HUES64 (cell line): ENCODE measurements at regions not wholly inside any gene's neighbourhood (a gene's known extent, or its start where the extent isn't known, plus 50 kb on each side); places are given as distances from the start of the nearest gene placed in this dataset.

Experiments used
- H3K27ac ChIP-seq: 2 replicates; pipeline ENCODE4 v1.7.0; 2013; ENCODE audit warnings: low read depth, low read length, inconsistent platforms
- H3K27me3 ChIP-seq: 2 replicates; pipeline ENCODE4 v1.6.1; 2013; ENCODE audit warnings: mild to moderate bottlenecking, low read length; ENCODE audit not compliant: insufficient read depth
- H3K36me3 ChIP-seq: 2 replicates; pipeline ENCODE4 v1.6.1; 2013; ENCODE audit warnings: mild to moderate bottlenecking, low read length; ENCODE audit not compliant: insufficient read depth
- H3K4me1 ChIP-seq: 2 replicates; pipeline ENCODE4 v1.6.1; 2013; ENCODE audit warnings: mild to moderate bottlenecking, low read length, moderate library complexity; ENCODE audit not compliant: insufficient read depth
- H3K4me3 ChIP-seq: 2 replicates; pipeline ENCODE4 v1.5.1; 2013; ENCODE audit warnings: mild to moderate bottlenecking, low read length, moderate library complexity
- H3K9ac ChIP-seq: 2 replicates; pipeline ENCODE4 v1.6.1; 2013; ENCODE audit warnings: mild to moderate bottlenecking, low read depth, low read length
- H3K9me3 ChIP-seq: 2 replicates; pipeline ENCODE4 v1.6.1; 2013; ENCODE audit warnings: low read depth, low read length; ENCODE audit not compliant: insufficient read depth
- WGBS: fragments of 150-250, 120-280 bp; methylation state at CpG from one replicate; pipeline ENCODE4 v1.1.7; 2013; ENCODE audit warnings: missing lambda C conversion rate; 5-methylcytosine and 5-hydroxymethylcytosine counted together

GRCh38 chr22:48798281-48799226 is 1029.1 kb downstream of the BRD1 start:
- H3K27ac ChIP-seq = no peak overlapping the region
- no peaks in the 10 kb centered on the region for H3K9me3 ChIP-seq
- H3K4me3 ChIP-seq = no peak overlapping the region
- peaks cover 10% of the 10 kb centered on the region for H3K4me1 ChIP-seq
- H3K9ac ChIP-seq = no peak overlapping the region
- H3K36me3 ChIP-seq = no peaks in the 10 kb centered on the region
- 94% methylated on average over 31 of the region's 31 CpGs for WGBS
- H3K27me3 ChIP-seq = no peaks in the 10 kb centered on the region

- WGBS = 96% methylated on average over 8 of the region's 8 CpGs
- H3K36me3 ChIP-seq = no peaks in the 10 kb centered on the region
- no peak overlapping the region for H3K9ac ChIP-seq
- no peak overlapping the region for H3K27ac ChIP-seq
- 0 out of 2 replicates have a peak, but pooled peaks cover 4% of the 10 kb centered on the region for H3K9me3 ChIP-seq
- H3K4me3 ChIP-seq = no peak overlapping the region
- peaks cover 10% of the 10 kb centered on the region for H3K4me1 ChIP-seq
- no peaks in the 10 kb centered on the region for H3K27me3 ChIP-seq
Measured at GRCh38 chr22:48797731-48798130, 1029.9 kb downstream of the BRD1 start.

GRCh38 chr22:48796310-48797015 is 1031.2 kb downstream of the BRD1 start:
- Histone ChIP-seq H3K4me1 (peaks cover 10% of the 10 kb centered on the region), H3K9ac (0 out of 2 replicates have a peak overlapping the region, but pooled peaks have one; percentile 37), H3K27me3 (no peaks in the 10 kb centered on the region), H3K36me3 (no peaks in the 10 kb centered on the region), H3K27ac (peak overlapping the region; percentile 57; the same call in 1 of the 2 replicates), H3K4me3 (no peak overlapping the region), H3K9me3 (0 out of 2 replicates have a peak, but pooled peaks cover 4% of the 10 kb centered on the region)
- WGBS = 69% methylated on average over 13 of the region's 14 CpGs

- Histone ChIP-seq H3K9ac (no peak overlapping the region), H3K36me3 (no peaks in the 10 kb centered on the region), H3K27me3 (no peaks in the 10 kb centered on the region), H3K9me3 (0 out of 2 replicates have a peak, but pooled peaks cover 4% of the 10 kb centered on the region), H3K4me1 (peaks cover 10% of the 10 kb centered on the region), H3K27ac (no peak overlapping the region), H3K4me3 (no peak overlapping the region)
- 72% methylated on average over 2 of the region's 2 CpGs for WGBS
Measured at GRCh38 chr22:48795664-48796063, 1032.0 kb downstream of the BRD1 start.

GRCh38 chr22:48794906-48795305 is 1032.8 kb downstream of the BRD1 start:
- Histone ChIP-seq H3K9ac (no peak overlapping the region), H3K4me1 (peaks cover 10% of the 10 kb centered on the region), H3K9me3 (0 out of 2 replicates have a peak, but pooled peaks cover 4% of the 10 kb centered on the region), H3K27ac (no peak overlapping the region), H3K4me3 (no peak overlapping the region), H3K27me3 (no peaks in the 10 kb centered on the region), H3K36me3 (no peaks in the 10 kb centered on the region)
- WGBS = 91% methylated on average over 7 of the region's 7 CpGs

GRCh38 chr22:48793949-48794348 is 1033.7 kb downstream of the BRD1 start:
- H3K27ac ChIP-seq = no peak overlapping the region
- H3K4me1 ChIP-seq = peaks cover 10% of the 10 kb centered on the region
- no peaks in the 10 kb centered on the region for H3K36me3 ChIP-seq
- 0 out of 2 replicates have a peak, but pooled peaks cover 4% of the 10 kb centered on the region for H3K9me3 ChIP-seq
- no peak overlapping the region for H3K4me3 ChIP-seq
- H3K9ac ChIP-seq = no peak overlapping the region
- no peaks in the 10 kb centered on the region for H3K27me3 ChIP-seq
- 93% methylated on average over 37 of the region's 37 CpGs for WGBS

- Histone ChIP-seq H3K36me3 (no peaks in the 10 kb centered on the region), H3K27me3 (no peaks in the 10 kb centered on the region)
- WGBS = 99% methylated on average over 3 of the region's 3 CpGs
Measured at GRCh38 chr22:48786679-48786996, 1041.0 kb downstream of the BRD1 start.

GRCh38 chr22:48785792-48786678 is 1041.6 kb downstream of the BRD1 start:
- Histone ChIP-seq H3K4me1 (peaks cover 16% of the 10 kb centered on the region), H3K27ac (no peak overlapping the region), H3K27me3 (no peaks in the 10 kb centered on the region), H3K4me3 (no peak overlapping the region), H3K36me3 (no peaks in the 10 kb centered on the region), H3K9me3 (no peaks in the 10 kb centered on the region), H3K9ac (no peak overlapping the region)
- WGBS = 90% methylated on average over 14 of the region's 14 CpGs

More at GRCh38 chr22:48786679-48786996, 1041.0 kb downstream of the BRD1 start:
- Histone ChIP-seq H3K9ac (no peak overlapping the region), H3K4me1 (peaks cover 16% of the 10 kb centered on the region), H3K9me3 (no peaks in the 10 kb centered on the region), H3K4me3 (no peak overlapping the region), H3K27ac (no peak overlapping the region)

GRCh38 chr22:48784701-48785503 is 1042.8 kb downstream of the BRD1 start:
- H3K27ac ChIP-seq = no peak overlapping the region
- H3K4me1 ChIP-seq = peaks cover 16% of the 10 kb centered on the region
- WGBS = 91% methylated on average over 21 of the region's 21 CpGs
- no peak overlapping the region for H3K4me3 ChIP-seq
- H3K27me3 ChIP-seq = no peaks in the 10 kb centered on the region
- no peaks in the 10 kb centered on the region for H3K9me3 ChIP-seq
- no peak overlapping the region for H3K9ac ChIP-seq
- H3K36me3 ChIP-seq = no peaks in the 10 kb centered on the region

- no peaks in the 10 kb centered on the region for H3K27me3 ChIP-seq
- H3K4me3 ChIP-seq = no peak overlapping the region
- no peaks in the 10 kb centered on the region for H3K9me3 ChIP-seq
- WGBS = 95% methylated on average over 15 of the region's 15 CpGs
- H3K27ac ChIP-seq = no peak overlapping the region
- H3K9ac ChIP-seq = no peak overlapping the region
- peaks cover 16% of the 10 kb centered on the region for H3K4me1 ChIP-seq
- no peaks in the 10 kb centered on the region for H3K36me3 ChIP-seq
Measured at GRCh38 chr22:48783821-48784266, 1043.8 kb downstream of the BRD1 start.
